A673 (cell line): ENCODE measurements at regions not wholly inside any gene's neighbourhood (a gene's known extent, or its start where the extent isn't known, plus 50 kb on each side); places are given as distances from the start of the nearest gene placed in this dataset.

ENCODE experiments used
- CTCF ChIP-seq: fragments of 300-800, 200-600 bp; sonication (generic); conservative IDR thresholded peaks from 2 replicates; pipeline ENCODE4 v1.5.1; 2017; ENCODE audit warnings: low read depth, mild to moderate bottlenecking, antibody characterized with exemption, low read length, moderate library complexity, mixed read lengths
- EZH2 ChIP-seq: fragments of 200-600 bp; sonication (generic); IDR thresholded peaks from 2 replicates; pipeline ENCODE4 v1.6.1; 2017; ENCODE audit warnings: borderline replicate concordance, low read depth, mild to moderate bottlenecking, mixed read lengths, antibody characterized with exemption, low read length; ENCODE audit not compliant: poor library complexity, severe bottlenecking

GRCh38 chr3:116601206-116601605, 108.4 kb upstream of the TUSC7 start:
- TF ChIP-seq CTCF (no peak), EZH2 (no peak)
